ENCODE measurements at regions not wholly inside any gene's neighbourhood (a gene's known extent, or its start where the extent isn't known, plus 50 kb on each side); places are given as distances from the start of the nearest gene placed in this dataset.

DNA sequence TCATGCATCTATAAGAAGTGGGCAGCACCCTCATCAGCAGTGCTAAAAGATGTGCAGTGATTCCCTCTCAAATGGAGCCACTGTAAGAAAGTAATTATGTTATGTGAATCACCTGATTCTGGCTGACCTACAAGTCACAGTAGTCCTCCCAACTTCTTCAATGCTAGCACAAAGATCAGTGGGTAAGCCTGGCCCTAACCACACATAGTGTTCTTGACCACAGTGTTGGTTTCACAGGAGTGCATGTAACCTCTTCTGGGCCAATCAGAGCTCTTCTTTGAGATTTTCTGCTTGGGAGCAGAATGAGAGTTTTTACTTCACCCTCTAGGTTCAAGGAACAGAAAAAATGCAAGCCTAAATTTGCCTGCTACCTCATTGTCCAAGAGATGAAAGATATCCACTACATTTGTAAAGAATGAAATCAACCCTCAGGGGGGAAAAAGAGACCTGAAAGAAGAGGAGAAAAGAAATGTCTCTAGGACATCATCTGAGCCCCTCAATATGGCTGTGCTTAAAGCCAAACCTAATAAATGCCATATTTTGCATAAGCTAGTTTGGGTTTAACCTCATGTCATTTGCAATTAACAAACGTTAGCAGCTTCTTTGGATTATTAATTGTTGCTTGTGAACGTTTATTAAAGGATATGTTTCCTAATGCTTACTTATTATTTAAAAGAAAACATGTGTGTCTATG is 65.3 kb upstream of the ADRB2 start:
- dilution Hi-C loops (cut with HindIII; ENCODE audit: low sequenced_read_pairs, unreplicated experiment) = no loop called here

More for the DNA sequence above, 65.3 kb upstream of the ADRB2 start:
- POLR2A ChIA-PET (ENCODE audit: unreplicated experiment) = interaction anchor here (0.5 to 0.6 kb wide), 2 partner anchors 11 to 47 kb away, joined by 3 to 10 read pairs; no protein-coding TSS in a partner anchor
- Histone ChIP-seq H2BK120ac (ENCODE audit: low read depth, low read length) (no peak overlapping the region), H3K18ac (ENCODE audit: low read depth, low read length) (no peak overlapping the region), H3K36me3 (ENCODE audit: control insufficient read depth, insufficient read depth, low read length) (no peaks in the 10 kb centered on the region), H3K9ac (ENCODE audit: low read depth, low read length) (no peak overlapping the region), H4K20me1 (ENCODE audit: insufficient read depth, low read length) (no peaks in the 10 kb centered on the region), H3K9me1 (ENCODE audit: insufficient read depth, low read length) (no peaks in the 10 kb centered on the region), H2BK15ac (ENCODE audit: low read depth, low read length) (no peak overlapping the region), H2BK5ac (ENCODE audit: low read depth, low read length, poor library complexity, severe bottlenecking) (no peak overlapping the region), H3K4ac (ENCODE audit: low read depth, low read length) (no peak overlapping the region), H2AK5ac (ENCODE audit: low read depth, low read length) (no peak overlapping the region), H3K4me2 (ENCODE audit: low read depth, low read length) (no peak overlapping the region), H2BK20ac (ENCODE audit: low read depth, low read length) (no peak overlapping the region), H3K14ac (replicated peaks; ENCODE audit: low read depth, low read length) (no peak overlapping the region), H3K4me1 (ENCODE audit: control insufficient read depth, insufficient read depth, low read length) (no peaks in the 10 kb centered on the region), H3K4me3 (ENCODE audit: insufficient read depth, low read depth, low read length) (no peak overlapping the region), H3K27me3 (ENCODE audit: control insufficient read depth, insufficient read depth, low read length) (peaks cover 2% of the 10 kb centered on the region; the same call in 1 of the 2 replicates), H3K9me3 (ENCODE audit: control insufficient read depth, insufficient read depth, low read length) (no peaks in the 10 kb centered on the region), H3K27ac (ENCODE audit: insufficient read depth, low read length) (no peak overlapping the region), H2AK9ac (replicated peaks; ENCODE audit: low read depth, low read length, poor library complexity) (no peak overlapping the region), H3K56ac (ENCODE audit: extremely low read depth, insufficient read depth, low read length) (no peak overlapping the region; the same call in 1 of the 2 replicates), H3K79me1 (ENCODE audit: low read depth in 1 of 2, low read length in 2 of 2) (no peaks in the 10 kb centered on the region), H2AFZ (replicated peaks; ENCODE audit: low read length, poor library complexity) (no peak overlapping the region), H3K23ac (ENCODE audit: low read depth, low read length) (no peak overlapping the region), H4K8ac (ENCODE audit: low read depth in 2 of 2, low read length in 2 of 2) (no peak overlapping the region), H4K5ac (ENCODE audit: low read depth, low read length) (no peak overlapping the region), H4K91ac (ENCODE audit: insufficient read depth, low read depth, low read length) (no peak overlapping the region)
- no peak for TF ChIP-seq MAZ (IDR thresholded peaks at IDR 0.05; ENCODE audit: borderline replicate concordance, low read depth, low read length)
- TF ChIP-seq SMC3 (IDR thresholded peaks at IDR 0.05; ENCODE audit: low read depth, low read length) = no peak
- TF ChIP-seq BHLHE40 (IDR thresholded peaks at IDR 0.05; ENCODE audit: low read depth, low read length) = no peak
- TF ChIP-seq RAD21 (IDR thresholded peaks at IDR 0.05; ENCODE audit: low read length) = no peak
- TF ChIP-seq, protein P1, sequence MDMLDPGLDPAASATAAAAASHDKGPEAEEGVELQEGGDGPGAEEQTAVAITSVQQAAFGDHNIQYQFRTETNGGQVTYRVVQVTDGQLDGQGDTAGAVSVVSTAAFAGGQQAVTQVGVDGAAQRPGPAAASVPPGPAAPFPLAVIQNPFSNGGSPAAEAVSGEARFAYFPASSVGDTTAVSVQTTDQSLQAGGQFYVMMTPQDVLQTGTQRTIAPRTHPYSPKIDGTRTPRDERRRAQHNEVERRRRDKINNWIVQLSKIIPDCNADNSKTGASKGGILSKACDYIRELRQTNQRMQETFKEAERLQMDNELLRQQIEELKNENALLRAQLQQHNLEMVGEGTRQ (IDR thresholded peaks at IDR 0.05; ENCODE audit: low read depth, low read length) = no peak
- TF ChIP-seq CEBPB (IDR thresholded peaks at IDR 0.05; ENCODE audit: low read depth, low read length) = no peak
- no peak for TF ChIP-seq MAFK (IDR thresholded peaks at IDR 0.05; ENCODE audit: low read depth, low read length)
- no peak for TF ChIP-seq NFE2L2 (IDR thresholded peaks at IDR 0.05; ENCODE audit: low read depth, low read length)
- TF ChIP-seq RCOR1 (IDR thresholded peaks at IDR 0.05; ENCODE audit: insufficient replicate concordance, low read length) = no peak
- TF ChIP-seq CHD1 (IDR thresholded peaks at IDR 0.05; ENCODE audit: low read depth, low read length) = no peak
- in situ Hi-C loops (cut with MboI; ENCODE audit: low sequenced_read_pairs) (no loop called here), intact Hi-C loops (cut with micrococcal nuclease) (no loop called here)
- DNase-seq = no peak
- no CpG with 5 or more reads among the region's 2 CpGs for WGBS, 2 experiments (ENCODE audit: extremely low coverage in 2 of 2, insufficient read length in 1 of 2)
- BruUV-seq (replicated peaks) = no TSS peak
- CTCF ChIA-PET = interaction anchor here (0.6 kb wide), 1 partner anchor 496 kb away, joined by 5 read pairs; no protein-coding TSS in a partner anchor
- ATAC-seq (ENCODE audit: low read depth) = no peak
